BJ (cell line): ENCODE measurements at regions not wholly inside any gene's neighbourhood (a gene's known extent, or its start where the extent isn't known, plus 50 kb on each side); places are given as distances from the start of the nearest gene placed in this dataset.

Source experiments
- CTCF ChIA-PET: fragments of 350-600 bp; formaldehyde crosslinking; extraction: SDS; loops from one replicate; lab custom pipeline; 2021; ENCODE audit warnings: antibody characterized with exemption, inconsistent platforms; lab: Yijun Ruan, JAX
- POLR2A ChIA-PET: fragments of 300-600 bp; sonication (Branson Sonifier 250); formaldehyde crosslinking; extraction: SDS; loops from one replicate; lab custom pipeline; 2021; ENCODE audit warnings: antibody characterized with exemption; lab: Charles Lee
- DNase-seq: peaks from one replicate; pipeline ENCODE4 v3.0.0-alpha.2; 2011; ENCODE audit warnings: low read depth
- H3K27me3 ChIP-seq: 2 replicates; pipeline ENCODE4 v1.6.0; 2011; ENCODE audit warnings: low read length; ENCODE audit not compliant: control insufficient read depth, insufficient read depth
- H3K36me3 ChIP-seq: 2 replicates; pipeline ENCODE4 v1.5.1; 2011; ENCODE audit warnings: low read length; ENCODE audit not compliant: control insufficient read depth, insufficient read depth
- H3K4me3 ChIP-seq: 2 replicates; pipeline ENCODE4 v1.5.1; 2011; ENCODE audit warnings: low read depth, mild to moderate bottlenecking, control low read depth, low read length
- CTCF ChIP-seq: IDR thresholded peaks from 2 replicates; pipeline ENCODE4 v1.5.1; 2011; ENCODE audit warnings: low read depth, mild to moderate bottlenecking, control low read depth, inconsistent platforms, low read length, moderate library complexity; ENCODE audit not compliant: insufficient read depth

GRCh38 chr4:20050768-20051167, 200.9 kb upstream of the SLIT2 start:
- no peak for TF ChIP-seq CTCF
- DNase-seq, result no peak
- ChIA-PET POLR2A (no interaction called here), CTCF (no interaction called here)
- H3K4me3 ChIP-seq, result no peak overlapping the region
- H3K36me3 ChIP-seq, result no peaks in the 10 kb centered on the region
- no peaks in the 10 kb centered on the region for H3K27me3 ChIP-seq

GRCh38 chr4:20049889-20050288, 201.8 kb upstream of the SLIT2 start:
- TF ChIP-seq CTCF, result no peak
- POLR2A ChIA-PET, result no interaction called here
- Histone ChIP-seq H3K4me3 (no peak overlapping the region), H3K27me3 (no peaks in the 10 kb centered on the region), H3K36me3 (no peaks in the 10 kb centered on the region)
- no peak for DNase-seq
- CTCF ChIA-PET, result no interaction called here

GRCh38 chr4:20046931-20047677, 204.6 kb upstream of the SLIT2 start:
- no peaks in the 10 kb centered on the region for H3K27me3 ChIP-seq
- ChIA-PET CTCF (no interaction called here), POLR2A (no interaction called here)
- H3K4me3 ChIP-seq, result no peak overlapping the region
- no peak for DNase-seq
- TF ChIP-seq CTCF, result no peak
- no peaks in the 10 kb centered on the region for H3K36me3 ChIP-seq

GRCh38 chr4:20046179-20046578, 205.5 kb upstream of the SLIT2 start:
- DNase-seq, result no peak
- ChIA-PET POLR2A (no interaction called here), CTCF (no interaction called here)
- Histone ChIP-seq H3K36me3 (no peaks in the 10 kb centered on the region), H3K27me3 (no peaks in the 10 kb centered on the region), H3K4me3 (no peak overlapping the region)
- no peak for TF ChIP-seq CTCF

GRCh38 chr4:20044966-20045365, 206.7 kb upstream of the SLIT2 start:
- POLR2A ChIA-PET, result interaction anchor here (0.6 kb wide), 1 partner anchor 207 kb away, joined by 3 read pairs; no protein-coding TSS in a partner anchor
- no peak for TF ChIP-seq CTCF
- DNase-seq, result no peak
- Histone ChIP-seq H3K36me3 (no peaks in the 10 kb centered on the region), H3K27me3 (no peaks in the 10 kb centered on the region), H3K4me3 (no peak overlapping the region)
- CTCF ChIA-PET, result no interaction called here
